IMR-90 (cell line): ENCODE measurements at regions not wholly inside any gene's neighbourhood (a gene's known extent, or its start where the extent isn't known, plus 50 kb on each side); places are given as distances from the start of the nearest gene placed in this dataset.

Source experiments
- ATAC-seq: fragments of 200-7000 bp; cut with Tn5 transposase; 2 replicates; pipeline ENCODE4 v1.9.1; 2020; ENCODE audit warnings: low read depth, mild to moderate bottlenecking, moderate library complexity
- BruUV-seq: library from RNA; stranded (reverse); fragments of 400-500 nt; replicated peaks from 2 replicates; lab custom pipeline; 2021; lab: Mats Ljungman, UMichigan
- CTCF ChIA-PET: fragments of 300-600 bp; formaldehyde crosslinking; extraction: SDS; loops from one replicate; lab custom pipeline; 2021; ENCODE audit warnings: antibody characterized with exemption; lab: Yijun Ruan, JAX
- POLR2A ChIA-PET: fragments of 300-600 bp; sonication (Branson Sonifier 250); formaldehyde crosslinking; loops from one replicate; lab custom pipeline; 2022; ENCODE audit warnings: antibody characterized with exemption; ENCODE audit not compliant: unreplicated experiment; lab: Charles Lee
- DNase-seq: peaks from one replicate; pipeline ENCODE4 v3.0.0; 2013
- H2AFZ ChIP-seq: replicated peaks from 2 replicates; pipeline ENCODE3; 2013; ENCODE audit warnings: low read length, mild to moderate bottlenecking; ENCODE audit not compliant: poor library complexity
- H2AK5ac ChIP-seq: 2 replicates; pipeline ENCODE4 v1.6.1; 2013; ENCODE audit warnings: low read depth, low read length, inconsistent platforms
- H2AK9ac ChIP-seq: replicated peaks from 2 replicates; pipeline ENCODE3; 2013; ENCODE audit warnings: mild to moderate bottlenecking, low read depth, low read length, moderate library complexity; ENCODE audit not compliant: poor library complexity
- H2BK120ac ChIP-seq: 2 replicates; pipeline ENCODE4 v1.6.1; 2013; ENCODE audit warnings: low read depth, low read length, inconsistent platforms
- H2BK15ac ChIP-seq: 3 replicates; pipeline ENCODE4 v1.6.1; 2013; ENCODE audit warnings: low read depth, low read length, inconsistent platforms
- H2BK20ac ChIP-seq: 2 replicates; pipeline ENCODE4 v1.6.1; 2013; ENCODE audit warnings: low read depth, mild to moderate bottlenecking, inconsistent platforms, low read length, moderate library complexity
- H2BK5ac ChIP-seq: 2 replicates; pipeline ENCODE4 v1.6.1; 2013; ENCODE audit warnings: mild to moderate bottlenecking, low read depth, low read length, inconsistent platforms; ENCODE audit not compliant: poor library complexity, severe bottlenecking
- H3K14ac ChIP-seq: replicated peaks from 2 replicates; pipeline ENCODE4 v1.6.1; 2013; ENCODE audit warnings: low read depth, low read length, inconsistent platforms
- H3K18ac ChIP-seq: 2 replicates; pipeline ENCODE4 v1.6.1; 2013; ENCODE audit warnings: low read depth, low read length, control low read depth
- H3K23ac ChIP-seq: 2 replicates; pipeline ENCODE4 v1.6.1; 2013; ENCODE audit warnings: low read depth, low read length, inconsistent platforms
- H3K27ac ChIP-seq: 2 replicates; pipeline ENCODE4 v1.5.1; 2013; ENCODE audit warnings: mild to moderate bottlenecking, control low read depth, low read length; ENCODE audit not compliant: insufficient read depth
- H3K27me3 ChIP-seq: 2 replicates; pipeline ENCODE4 v1.6.1; 2013; ENCODE audit warnings: low read length; ENCODE audit not compliant: control insufficient read depth, insufficient read depth
- H3K36me3 ChIP-seq: 2 replicates; pipeline ENCODE4 v1.6.1; 2013; ENCODE audit warnings: low read length, mixed read lengths; ENCODE audit not compliant: control insufficient read depth, insufficient read depth
- H3K4ac ChIP-seq: 2 replicates; pipeline ENCODE4 v1.6.1; 2013; ENCODE audit warnings: low read depth, low read length, inconsistent platforms
- H3K4me1 ChIP-seq: 2 replicates; pipeline ENCODE4 v1.6.1; 2013; ENCODE audit warnings: low read length, mixed read lengths; ENCODE audit not compliant: control insufficient read depth, insufficient read depth
- H3K4me2 ChIP-seq: 2 replicates; pipeline ENCODE4 v1.6.1; 2013; ENCODE audit warnings: low read depth, mild to moderate bottlenecking, control low read depth, low read length, moderate library complexity
- H3K4me3 ChIP-seq: 2 replicates; pipeline ENCODE4 v1.5.1; 2013; ENCODE audit warnings: low read depth, mild to moderate bottlenecking, control low read depth, low read length, moderate library complexity; ENCODE audit not compliant: insufficient read depth
- H3K56ac ChIP-seq: 2 replicates; pipeline ENCODE4 v1.6.1; 2013; ENCODE audit warnings: low read length, inconsistent platforms; ENCODE audit not compliant: insufficient read depth; ENCODE audit errors: extremely low read depth
- H3K79me1 ChIP-seq, 2 experiments: 2 replicates each; pipeline ENCODE4 v1.6.1; 2013; ENCODE audit warnings: low read length in 2 of 2, inconsistent platforms in 1 of 2, low read depth in 1 of 2
- H3K9ac ChIP-seq: 2 replicates; pipeline ENCODE4 v1.6.1; 2013; ENCODE audit warnings: low read depth, low read length, control low read depth
- H3K9me1 ChIP-seq: 2 replicates; pipeline ENCODE4 v1.6.1; 2013; ENCODE audit warnings: low read length, inconsistent platforms; ENCODE audit not compliant: insufficient read depth
- H3K9me3 ChIP-seq: 2 replicates; pipeline ENCODE4 v1.6.1; 2013; ENCODE audit warnings: low read length; ENCODE audit not compliant: control insufficient read depth, insufficient read depth
- H4K20me1 ChIP-seq: 2 replicates; pipeline ENCODE4 v1.6.1; 2013; ENCODE audit warnings: low read length, inconsistent platforms; ENCODE audit not compliant: insufficient read depth
- H4K5ac ChIP-seq: 2 replicates; pipeline ENCODE4 v1.6.1; 2013; ENCODE audit warnings: mild to moderate bottlenecking, low read depth, low read length, control low read depth
- H4K8ac ChIP-seq, 2 experiments: 2 replicates each; pipeline ENCODE4 v1.6.1; 2013; ENCODE audit warnings: low read depth in 2 of 2, low read length in 2 of 2, control low read depth in 1 of 2, inconsistent platforms in 1 of 2
- H4K91ac ChIP-seq: 2 replicates; pipeline ENCODE4 v1.6.1; 2013; ENCODE audit warnings: low read depth, low read length, inconsistent platforms; ENCODE audit not compliant: insufficient read depth
- BHLHE40 ChIP-seq: fragments of 150-350 bp; IDR thresholded peaks from 2 replicates; pipeline ENCODE4 v1.6.1; 2016; ENCODE audit warnings: mild to moderate bottlenecking, low read depth, low read length
- CEBPB ChIP-seq: IDR thresholded peaks from 2 replicates; pipeline ENCODE4 v1.6.1; 2012; ENCODE audit warnings: low read depth, low read length, improper control_type of control experiment
- CHD1 ChIP-seq: IDR thresholded peaks from 2 replicates; pipeline ENCODE4 v1.6.1; 2012; ENCODE audit warnings: low read depth, low read length, improper control_type of control experiment
- CTCF ChIP-seq: conservative IDR thresholded peaks from 2 replicates; pipeline ENCODE4 v1.5.1; 2012; ENCODE audit warnings: mild to moderate bottlenecking, low read depth, low read length, improper control_type of control experiment
- ELK1 ChIP-seq: fragments of 150-350 bp; IDR thresholded peaks from 2 replicates; pipeline ENCODE4 v1.6.1; 2016; ENCODE audit warnings: low read depth, mild to moderate bottlenecking, low read length, moderate library complexity, borderline replicate concordance
- FOS ChIP-seq: fragments of 150-350 bp; IDR thresholded peaks from 2 replicates; pipeline ENCODE4 v1.6.1; 2016; ENCODE audit warnings: low read depth, low read length
- MAFK ChIP-seq: IDR thresholded peaks from 2 replicates; pipeline ENCODE4 v1.6.1; 2012; ENCODE audit warnings: low read depth, low read length, improper control_type of control experiment
- MAZ ChIP-seq: IDR thresholded peaks from 2 replicates; pipeline ENCODE4 v1.6.1; 2012; ENCODE audit warnings: low read depth, mild to moderate bottlenecking, low read length, improper control_type of control experiment, moderate library complexity, borderline replicate concordance
- MXI1 ChIP-seq: IDR thresholded peaks from 2 replicates; pipeline ENCODE4 v1.6.1; 2012; ENCODE audit warnings: low read depth, mild to moderate bottlenecking, low read length, moderate library complexity, borderline replicate concordance
- NFE2L2 ChIP-seq: fragments of 150-350 bp; IDR thresholded peaks from 2 replicates; pipeline ENCODE4 v1.6.1; 2016; ENCODE audit warnings: low read depth, mild to moderate bottlenecking, low read length
- POLR2A ChIP-seq: IDR thresholded peaks from 2 replicates; pipeline ENCODE4 v1.6.1; 2012; ENCODE audit warnings: mild to moderate bottlenecking, low read depth, low read length
- RAD21 ChIP-seq: IDR thresholded peaks from 2 replicates; pipeline ENCODE4 v1.6.1; 2012; ENCODE audit warnings: low read length, improper control_type of control experiment
- RCOR1 ChIP-seq: IDR thresholded peaks from 2 replicates; pipeline ENCODE4 v1.6.1; 2012; ENCODE audit warnings: mild to moderate bottlenecking, low read length, improper control_type of control experiment; ENCODE audit not compliant: insufficient replicate concordance
- RFX5 ChIP-seq: IDR thresholded peaks from 2 replicates; pipeline ENCODE4 v1.8.0; 2012; ENCODE audit warnings: low read depth, mild to moderate bottlenecking, low read length, moderate library complexity
- SMC3 ChIP-seq: fragments of 150-350 bp; IDR thresholded peaks from 2 replicates; pipeline ENCODE4 v1.6.1; 2016; ENCODE audit warnings: low read depth, mild to moderate bottlenecking, antibody characterized with exemption, low read length, moderate library complexity
- USF2 ChIP-seq: fragments of 150-350 bp; IDR thresholded peaks from 2 replicates; pipeline ENCODE4 v1.6.1; 2017; ENCODE audit warnings: mild to moderate bottlenecking, antibody characterized with exemption, low read length, low read depth
- WGBS, 2 experiments: methylation state at CpG; one replicate each; pipeline versions ENCODE4 v1.1.5 to v1.1.7; 2013; ENCODE audit warnings: missing lambda C conversion rate in 2 of 2; ENCODE audit not compliant: insufficient read length in 1 of 2; ENCODE audit errors: extremely low coverage in 2 of 2; 5-methylcytosine and 5-hydroxymethylcytosine counted together
- dilution Hi-C: fragments of 300-500 bp; cut with HindIII; formaldehyde crosslinking; loops from one replicate; pipeline ENCODE4 v1.14.3; 2018; ENCODE audit warnings: low sequenced_read_pairs; ENCODE audit not compliant: unreplicated experiment
- in situ Hi-C: fragments of 300-500 bp; cut with MboI; formaldehyde crosslinking; loops from 3 replicates; pipeline ENCODE4 v1.14.3; 2019; ENCODE audit warnings: low sequenced_read_pairs, inconsistent platforms, mixed read lengths
- intact Hi-C: fragments of 100-400 bp; cut with micrococcal nuclease; formaldehyde crosslinking; loops from 2 replicates; pipeline ENCODE4 v1.10.0; 2022

- BruUV-seq: no TSS peak
- Histone ChIP-seq H4K91ac (no peak overlapping the region), H3K79me1 (no peaks in the 10 kb centered on the region), H3K27me3 (no peaks in the 10 kb centered on the region), H3K9me1 (no peaks in the 10 kb centered on the region), H2BK15ac (no peak overlapping the region), H3K9ac (no peak overlapping the region), H2BK20ac (no peak overlapping the region), H3K56ac (no peak overlapping the region), H2BK120ac (no peak overlapping the region), H2BK5ac (no peak overlapping the region), H3K4me1 (no peaks in the 10 kb centered on the region), H4K8ac (no peak overlapping the region), H3K9me3 (peaks cover 16% of the 10 kb centered on the region), H3K23ac (no peak overlapping the region), H4K20me1 (no peaks in the 10 kb centered on the region), H3K4me2 (no peak overlapping the region), H2AK9ac (no peak overlapping the region), H3K36me3 (no peaks in the 10 kb centered on the region), H2AK5ac (no peak overlapping the region), H4K5ac (no peak overlapping the region), H3K4ac (no peak overlapping the region), H3K18ac (no peak overlapping the region), H3K27ac (no peak overlapping the region), H3K4me3 (no peak overlapping the region), H3K14ac (no peak overlapping the region), H2AFZ (no peak overlapping the region)
- in situ Hi-C loops: no loop called here
- TF ChIP-seq MAZ (no peak), POLR2A (no peak), FOS (no peak), MAFK (no peak), ELK1 (no peak), CTCF (no peak), MXI1 (no peak), CEBPB (no peak), RFX5 (no peak), RCOR1 (no peak), BHLHE40 (no peak), SMC3 (no peak), NFE2L2 (no peak), CHD1 (no peak), USF2 (no peak), RAD21 (no peak)
- intact Hi-C loops: no loop called here
- POLR2A ChIA-PET: no interaction called here
- CTCF ChIA-PET: no interaction called here
- dilution Hi-C loops: no loop called here
- no CpG with 5 or more reads among the region's 2 CpGs for WGBS, 2 experiments
- DNase-seq (no peak), ATAC-seq (no peak)
Observed at GRCh38 chr18:43501099-43501498, 223.8 kb upstream of the SYT4 start.
